Caco-2 (cell line): ENCODE measurements at regions not wholly inside any gene's neighbourhood (a gene's known extent, or its start where the extent isn't known, plus 50 kb on each side); places are given as distances from the start of the nearest gene placed in this dataset.
"Not testable (repeated sequence)": the region's sequence is repeated elsewhere in the genome, so short reads cannot be mapped to it uniquely, and the experiment has no call there.

Source experiments
- BruUV-seq: library from RNA; stranded (reverse); fragments of 400-500 nt; replicated peaks from 2 replicates; lab custom pipeline; 2021; lab: Mats Ljungman, UMichigan
- CTCF ChIA-PET: fragments of 300-600 bp; sonication (Branson Sonifier 250); formaldehyde crosslinking; loops from one replicate; lab custom pipeline; 2022; ENCODE audit warnings: antibody characterized with exemption; lab: Charles Lee
- POLR2A ChIA-PET: fragments of 300-600 bp; sonication (Branson Sonifier 250); formaldehyde crosslinking; loops from one replicate; lab custom pipeline; 2022; ENCODE audit warnings: antibody characterized with exemption; lab: Charles Lee
- DNase-seq, 2 experiments: peaks; one replicate each; pipeline versions ENCODE4 v3.0.0 to v3.0.0-alpha.2; 2020 to 2022
- H3K27me3 ChIP-seq: replicated peaks from 2 replicates; pipeline ENCODE4 v1.6.0; 2011; ENCODE audit warnings: low read length; ENCODE audit not compliant: control insufficient read depth, insufficient read depth
- H3K36me3 ChIP-seq: 2 replicates; pipeline ENCODE4 v1.5.1; 2011; ENCODE audit warnings: low read length; ENCODE audit not compliant: control insufficient read depth, insufficient read depth
- H3K4me1 ChIP-seq: fragments of 250-450 bp; sonication (Bioruptor Pico); 2 replicates; pipeline ENCODE4 v1.5.1; 2020; ENCODE audit warnings: mild to moderate bottlenecking
- H3K4me3 ChIP-seq: 2 replicates; pipeline ENCODE4 v1.5.1; 2011; ENCODE audit warnings: low read depth, mild to moderate bottlenecking, control low read depth, low read length
- H3K9me3 ChIP-seq: fragments of 250-450 bp; sonication (Bioruptor Pico); 2 replicates; pipeline ENCODE4 v1.5.1; 2020; ENCODE audit warnings: mild to moderate bottlenecking, moderate library complexity
- H3K27ac Mint-ChIP-seq: one replicate; pipeline ENCODE4 v1.8.0; 2022; ENCODE audit warnings: mixed read lengths; ENCODE audit not compliant: unreplicated experiment
- H3K27me3 Mint-ChIP-seq: one replicate; pipeline ENCODE4 v1.8.0; 2022; ENCODE audit warnings: mixed read lengths; ENCODE audit not compliant: insufficient read depth, unreplicated experiment
- H3K36me3 Mint-ChIP-seq: one replicate; pipeline ENCODE4 v1.8.0; 2022; ENCODE audit warnings: mild to moderate bottlenecking, mixed read lengths; ENCODE audit not compliant: insufficient read depth, unreplicated experiment
- H3K4me1 Mint-ChIP-seq: one replicate; pipeline ENCODE4 v1.8.0; 2022; ENCODE audit warnings: low read depth, mixed read lengths; ENCODE audit not compliant: unreplicated experiment
- H3K4me3 Mint-ChIP-seq: one replicate; pipeline ENCODE4 v1.8.0; 2022; ENCODE audit warnings: mild to moderate bottlenecking, moderate library complexity, mixed read lengths; ENCODE audit not compliant: unreplicated experiment
- H3K9me3 Mint-ChIP-seq: one replicate; pipeline ENCODE4 v1.8.0; 2022; ENCODE audit warnings: mixed read lengths; ENCODE audit not compliant: unreplicated experiment
- intact Hi-C: fragments of 100-400 bp; cut with micrococcal nuclease; formaldehyde crosslinking; loops from one replicate; pipeline ENCODE4 v1.10.0; 2022; ENCODE audit not compliant: unreplicated experiment
- TF ChIP-seq, protein P1 (sequence below), 2 experiments: fragments of 200-600 bp in 1 of 2; IDR thresholded peaks; 1 replicate in 1 of 2; 2 replicates in 1 of 2; pipeline versions ENCODE4 v1.5.1 to v1.8.0; 2011 to 2022; ENCODE audit warnings: antibody characterized with exemption in 1 of 2, control low read depth in 1 of 2, inconsistent platforms in 1 of 2, low read depth in 1 of 2, low read length in 1 of 2, mild to moderate bottlenecking in 1 of 2, moderate library complexity in 1 of 2; ENCODE audit not compliant: insufficient read depth in 1 of 2, severe bottlenecking in 1 of 2, unreplicated experiment in 1 of 2

DNA sequence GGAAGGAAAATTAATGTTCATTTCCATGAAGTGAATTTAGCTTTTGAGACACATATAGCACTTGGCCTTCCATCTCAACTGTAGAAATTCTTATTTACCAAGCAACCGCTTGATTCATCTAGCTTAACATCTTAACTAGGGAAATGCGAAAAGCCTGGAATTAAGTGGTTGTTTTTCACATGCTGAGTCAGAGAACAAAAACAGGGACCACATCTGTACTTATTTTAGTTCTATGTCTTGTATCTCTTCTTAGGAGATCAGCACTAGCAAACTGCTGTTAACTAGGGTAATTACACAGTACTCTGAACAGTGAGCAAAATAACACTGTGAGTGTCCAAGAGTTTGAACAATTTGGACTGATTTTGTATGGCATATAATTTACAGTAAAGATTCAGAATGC is 590.9 kb upstream of the NRSN1 start:
- Histone ChIP-seq H3K36me3 (no peaks in the 10 kb centered on the region), H3K4me3 (no peak overlapping the region), H3K27me3 (no peaks in the 10 kb centered on the region), H3K9me3 (no peaks in the 10 kb centered on the region), H3K4me1 (no peaks in the 10 kb centered on the region)
- Mint-ChIP-seq H3K4me3 (no peak overlapping the region), H3K27me3 (no peaks in the 10 kb centered on the region), H3K36me3 (no peaks in the 10 kb centered on the region), H3K4me1 (peaks cover 14% of the 10 kb centered on the region), H3K27ac (no peak overlapping the region), H3K9me3 (no peaks in the 10 kb centered on the region)
- POLR2A ChIA-PET: no interaction called here
- intact Hi-C loops: no loop called here
- TF ChIP-seq, protein P1, sequence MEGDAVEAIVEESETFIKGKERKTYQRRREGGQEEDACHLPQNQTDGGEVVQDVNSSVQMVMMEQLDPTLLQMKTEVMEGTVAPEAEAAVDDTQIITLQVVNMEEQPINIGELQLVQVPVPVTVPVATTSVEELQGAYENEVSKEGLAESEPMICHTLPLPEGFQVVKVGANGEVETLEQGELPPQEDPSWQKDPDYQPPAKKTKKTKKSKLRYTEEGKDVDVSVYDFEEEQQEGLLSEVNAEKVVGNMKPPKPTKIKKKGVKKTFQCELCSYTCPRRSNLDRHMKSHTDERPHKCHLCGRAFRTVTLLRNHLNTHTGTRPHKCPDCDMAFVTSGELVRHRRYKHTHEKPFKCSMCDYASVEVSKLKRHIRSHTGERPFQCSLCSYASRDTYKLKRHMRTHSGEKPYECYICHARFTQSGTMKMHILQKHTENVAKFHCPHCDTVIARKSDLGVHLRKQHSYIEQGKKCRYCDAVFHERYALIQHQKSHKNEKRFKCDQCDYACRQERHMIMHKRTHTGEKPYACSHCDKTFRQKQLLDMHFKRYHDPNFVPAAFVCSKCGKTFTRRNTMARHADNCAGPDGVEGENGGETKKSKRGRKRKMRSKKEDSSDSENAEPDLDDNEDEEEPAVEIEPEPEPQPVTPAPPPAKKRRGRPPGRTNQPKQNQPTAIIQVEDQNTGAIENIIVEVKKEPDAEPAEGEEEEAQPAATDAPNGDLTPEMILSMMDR (IDR thresholded peaks at IDR 0.05; ENCODE audit: insufficient read depth in 1 of 2, low read depth in 1 of 2, low read length in 1 of 2, severe bottlenecking in 1 of 2, unreplicated experiment in 1 of 2): no peak
- no peak for DNase-seq
- BruUV-seq: no TSS peak
- CTCF ChIA-PET: no interaction called here

- TF ChIP-seq, protein P1 (IDR thresholded peaks at IDR 0.05; ENCODE audit: insufficient read depth in 1 of 2, low read depth in 1 of 2, low read length in 1 of 2, severe bottlenecking in 1 of 2, unreplicated experiment in 1 of 2): no peak
- no peak for DNase-seq
- no peak overlapping the region for H3K4me3 ChIP-seq
- POLR2A ChIA-PET: no interaction called here
- H3K27me3 ChIP-seq: no peaks in the 10 kb centered on the region
- peaks cover 14% of the 10 kb centered on the region for H3K4me1 Mint-ChIP-seq
- BruUV-seq: no TSS peak
- H3K9me3 Mint-ChIP-seq: no peaks in the 10 kb centered on the region
- no peak overlapping the region for H3K27ac Mint-ChIP-seq
- no peaks in the 10 kb centered on the region for H3K36me3 Mint-ChIP-seq
- H3K27me3 Mint-ChIP-seq: no peaks in the 10 kb centered on the region
- H3K9me3 ChIP-seq: no peaks in the 10 kb centered on the region
- no peaks in the 10 kb centered on the region for H3K36me3 ChIP-seq
- no peak overlapping the region for H3K4me3 Mint-ChIP-seq
- CTCF ChIA-PET: no interaction called here
- intact Hi-C loops: no loop called here
- H3K4me1 ChIP-seq: no peaks in the 10 kb centered on the region
These were observed 588.2 kb upstream of the NRSN1 start for GRCh38 chr6:23537828-23538227.

GRCh38 chr6:23547851-23548250 is 578.2 kb upstream of the NRSN1 start:
- no peak overlapping the region for H3K4me3 ChIP-seq
- 0 out of 2 replicates have a peak, but pooled peaks cover 4% of the 10 kb centered on the region for H3K9me3 ChIP-seq
- H3K36me3 ChIP-seq: no peaks in the 10 kb centered on the region
- peaks cover 11% of the 10 kb centered on the region for H3K9me3 Mint-ChIP-seq
- no peaks in the 10 kb centered on the region for H3K36me3 Mint-ChIP-seq
- peak overlapping the region; percentile 3 for H3K4me3 Mint-ChIP-seq
- peak; percentile 64 to 70 for DNase-seq
- H3K27me3 Mint-ChIP-seq: no peaks in the 10 kb centered on the region
- no peaks in the 10 kb centered on the region for H3K27me3 ChIP-seq
- H3K4me1 Mint-ChIP-seq: peaks cover 14% of the 10 kb centered on the region
- intact Hi-C loops: loop anchor here (1.0 kb wide), 1 partner anchor 111 kb away; no protein-coding TSS in a partner anchor
- ChIA-PET POLR2A (no interaction called here), CTCF (no interaction called here)
- no TSS peak for BruUV-seq
- H3K4me1 ChIP-seq: peaks cover 23% of the 10 kb centered on the region
- H3K27ac Mint-ChIP-seq: peak overlapping the region; percentile 61
- TF ChIP-seq, protein P1 (IDR thresholded peaks at IDR 0.05; ENCODE audit: insufficient read depth in 1 of 2, low read depth in 1 of 2, low read length in 1 of 2, severe bottlenecking in 1 of 2, unreplicated experiment in 1 of 2): peak; percentile 35 to 66

- BruUV-seq, POLR2A ChIA-PET, H3K4me3 ChIP-seq, H3K36me3 ChIP-seq, DNase-seq, H3K9me3 ChIP-seq, H3K27me3 ChIP-seq, H3K36me3 Mint-ChIP-seq, H3K27me3 Mint-ChIP-seq, intact Hi-C loops, H3K27ac Mint-ChIP-seq, H3K4me1 ChIP-seq, H3K4me1 Mint-ChIP-seq, H3K4me3 Mint-ChIP-seq, CTCF ChIA-PET: not testable (repeated sequence)
- peaks cover 11% of the 10 kb centered on the region for H3K9me3 Mint-ChIP-seq
These were observed 571.1 kb upstream of the NRSN1 start for GRCh38 chr6:23554953-23555352.
